HepG2 (cell line): ENCODE measurements at regions not wholly inside any gene's neighbourhood (a gene's known extent, or its start where the extent isn't known, plus 50 kb on each side); places are given as distances from the start of the nearest gene placed in this dataset.

ENCODE experiments used
- ATAC-seq: fragments of 200-7000 bp; cut with Tn5 transposase; 3 replicates; pipeline ENCODE4 v1.9.1; 2020; ENCODE audit warnings: mild to moderate bottlenecking, moderate library complexity
- BruUV-seq: library from RNA; stranded (reverse); fragments of 400-500 nt; replicated peaks from 2 replicates; lab custom pipeline; 2021; lab: Mats Ljungman, UMichigan
- CTCF ChIA-PET: fragments of 300-600 bp; formaldehyde crosslinking; extraction: SDS; loops from one replicate; lab custom pipeline; 2021; ENCODE audit warnings: low total read pairs, inconsistent platforms, low intra/inter-chr PET ratio; lab: Yijun Ruan, JAX
- POLR2A ChIA-PET: fragments of 350-600 bp; sonication (Branson Sonifier 250); formaldehyde crosslinking; loops from one replicate; lab custom pipeline; 2020; ENCODE audit warnings: antibody characterized with exemption, inconsistent platforms; lab: Yijun Ruan, JAX
- DNase-seq: peaks from one replicate; pipeline ENCODE4 v3.0.0-alpha.2; 2015; ENCODE audit warnings: low spot score
- FAIRE-seq: peaks from 3 replicates; lab custom pipeline; 2011; peaks lifted over from hg19 to GRCh38; lab: Jason Lieb, UNC
- H2AFZ ChIP-seq: one replicate; pipeline ENCODE4 v1.6.1; 2011; ENCODE audit warnings: low read length, inconsistent platforms
- H3K27ac ChIP-seq: fragments of 300-600 bp; 3 replicates; pipeline ENCODE4 v1.8.0; 2011; ENCODE audit warnings: mixed run types, mild to moderate bottlenecking, mixed read lengths, low read length, inconsistent platforms; ENCODE audit not compliant: insufficient read depth; ENCODE audit errors: extremely low read length
- H3K27me3 ChIP-seq, 2 experiments: fragments of 200-600 bp in 1 of 2; 2 replicates in 1 of 2; 3 replicates in 1 of 2; pipeline versions ENCODE4 v1.6.0 to v1.8.0; 2011; ENCODE audit warnings: low read length in 2 of 2, mild to moderate bottlenecking in 2 of 2, moderate library complexity in 2 of 2, inconsistent platforms in 1 of 2; ENCODE audit not compliant: insufficient read depth in 2 of 2, control insufficient read depth in 1 of 2
- H3K36me3 ChIP-seq, 2 experiments: fragments of 200-600 bp in 1 of 2; replicated peaks in 1 of 2; 2 replicates in 1 of 2; 3 replicates in 1 of 2; pipeline versions ENCODE4 v1.5.1 to v1.8.0; 2011; ENCODE audit warnings: low read length in 2 of 2, inconsistent platforms in 1 of 2; ENCODE audit not compliant: insufficient read depth in 2 of 2, control insufficient read depth in 1 of 2
- H3K4me1 ChIP-seq: 2 replicates; pipeline ENCODE4 v1.5.1; 2012; ENCODE audit warnings: low read length, inconsistent platforms; ENCODE audit not compliant: insufficient read depth
- H3K4me2 ChIP-seq: 2 replicates; pipeline ENCODE4 v1.6.0; 2011; ENCODE audit warnings: low read depth, low read length, inconsistent platforms
- H3K4me3 ChIP-seq, 3 experiments: fragments of 200-600 bp in 1 of 3; sonication (generic), shearing (Covaris generic) in 1 of 3; replicated peaks in 1 of 3; 2 replicates each; pipeline ENCODE4 v1.5.1; 2011 to 2016; ENCODE audit warnings: low read length in 3 of 3, inconsistent platforms in 2 of 3, low read depth in 2 of 3, mild to moderate bottlenecking in 2 of 3, control low read depth in 1 of 3, mixed read lengths in 1 of 3; ENCODE audit not compliant: insufficient read depth in 1 of 3
- H3K79me2 ChIP-seq: one replicate; pipeline ENCODE4 v1.6.1; 2011; ENCODE audit warnings: low read length, inconsistent platforms; ENCODE audit not compliant: insufficient read depth
- H3K9ac ChIP-seq: 2 replicates; pipeline ENCODE4 v1.6.0; 2011; ENCODE audit warnings: mild to moderate bottlenecking, low read depth, low read length, inconsistent platforms; ENCODE audit not compliant: insufficient read depth
- H3K9me3 ChIP-seq: 2 replicates; pipeline ENCODE4 v1.5.1; 2012; ENCODE audit warnings: mild to moderate bottlenecking, low read length
- H4K20me1 ChIP-seq: 2 replicates; pipeline ENCODE4 v1.6.0; 2011; ENCODE audit warnings: inconsistent platforms, mild to moderate bottlenecking, low read length, moderate library complexity; ENCODE audit not compliant: insufficient read depth
- CREM ChIP-seq, 2 experiments: sonication (generic) in 1 of 2; formaldehyde crosslinking in 1 of 2; IDR thresholded peaks; 2 replicates each; pipeline versions ENCODE4 v1.4.0 to v1.6.1; 2016 to 2020; ENCODE audit warnings: antibody characterized with exemption in 1 of 2, mild to moderate bottlenecking in 1 of 2, missing genetic modification reagents in 1 of 2
- EED ChIP-seq: sonication (generic); formaldehyde crosslinking; IDR thresholded peaks from 2 replicates; pipeline ENCODE4 v1.5.0; 2020; ENCODE audit warnings: mild to moderate bottlenecking, missing genetic modification reagents
- HDAC1 ChIP-seq: sonication (generic); formaldehyde crosslinking; IDR thresholded peaks from 2 replicates; pipeline ENCODE4 v1.5.1; 2020; ENCODE audit warnings: mild to moderate bottlenecking, missing genetic modification reagents
- IRF2 ChIP-seq: IDR thresholded peaks from 2 replicates; pipeline ENCODE4 v1.6.1; 2018; ENCODE audit warnings: missing genetic modification reagents, missing compliant biosample characterization
- JUNB ChIP-seq: sonication (generic); formaldehyde crosslinking; IDR thresholded peaks from 2 replicates; pipeline ENCODE4 v1.8.0; 2022; ENCODE audit warnings: missing genetic modification reagents, mild to moderate bottlenecking, borderline replicate concordance
- MYNN ChIP-seq: sonication (generic); formaldehyde crosslinking; IDR thresholded peaks from 2 replicates; pipeline ENCODE4 v1.4.0; 2020; ENCODE audit warnings: mild to moderate bottlenecking, low read depth, missing genetic modification reagents
- NR2F1 ChIP-seq, 2 experiments: fragments of 450-650 bp in 1 of 2; formaldehyde crosslinking in 1 of 2; IDR thresholded peaks; 2 replicates each; pipeline versions ENCODE4 v1.5.0 to v1.6.1; 2016 to 2020; ENCODE audit warnings: mild to moderate bottlenecking in 1 of 2, missing compliant biosample characterization in 1 of 2, missing genetic modification reagents in 1 of 2, moderate library complexity in 1 of 2
- RFX1 ChIP-seq: fragments of 450-650 bp; IDR thresholded peaks from 2 replicates; pipeline ENCODE4 v1.6.1; 2017
- RORA ChIP-seq: sonication (generic); formaldehyde crosslinking; IDR thresholded peaks from 2 replicates; pipeline ENCODE4 v1.5.0; 2020; ENCODE audit warnings: mild to moderate bottlenecking, missing genetic modification reagents, moderate library complexity
- SIN3B ChIP-seq: fragments of 150-350 bp; IDR thresholded peaks from 2 replicates; pipeline ENCODE4 v1.6.1; 2014; ENCODE audit warnings: low read length
- ZBTB7A ChIP-seq: sonication (generic); formaldehyde crosslinking; IDR thresholded peaks from 2 replicates; pipeline ENCODE4 v1.8.0; 2022; ENCODE audit warnings: mild to moderate bottlenecking, missing genetic modification reagents
- ZFP36 ChIP-seq: fragments of 150-350 bp; IDR thresholded peaks from 2 replicates; pipeline ENCODE4 v1.6.1; 2018; ENCODE audit warnings: borderline replicate concordance, low read length, low read depth; ENCODE audit not compliant: partially characterized antibody
- ZNF24 ChIP-seq: fragments of 450-650 bp; IDR thresholded peaks from 2 replicates; pipeline ENCODE4 v1.6.1; 2017; ENCODE audit warnings: antibody characterized with exemption, mild to moderate bottlenecking
- ZNF687 ChIP-seq: sonication (generic); formaldehyde crosslinking; IDR thresholded peaks from 2 replicates; pipeline ENCODE4 v1.5.1; 2020; ENCODE audit warnings: mild to moderate bottlenecking, missing genetic modification reagents, moderate library complexity
- WGBS: methylation state at CpG from one replicate; pipeline ENCODE4 v1.1.6; 2017; ENCODE audit warnings: low lambda C conversion rate; 5-methylcytosine and 5-hydroxymethylcytosine counted together
- in situ Hi-C: cut with HindIII; loops from 2 replicates; pipeline ENCODE4 v1.10.0; 2017; ENCODE audit warnings: low pct_unique_long_range_greater_than_20kb; ENCODE audit not compliant: extremely low pct_ligation_motif_present
- intact Hi-C: fragments of 100-400 bp; cut with micrococcal nuclease; formaldehyde crosslinking; loops from one replicate; pipeline ENCODE4 v1.10.0; 2022; ENCODE audit not compliant: unreplicated experiment
- TF ChIP-seq, protein P1 (sequence below): sonication (generic); formaldehyde crosslinking; IDR thresholded peaks from 2 replicates; pipeline ENCODE4 v1.5.0; 2020; ENCODE audit warnings: missing genetic modification reagents, mild to moderate bottlenecking, borderline replicate concordance

GRCh38 chr18:32867330-32867729, 94.5 kb upstream of the KLHL14 start:
- H4K20me1 ChIP-seq = no peaks in the 10 kb centered on the region
- peaks cover 0 to 22% of the 10 kb centered on the region in 2 experiments; a peak in 1 of 5 replicates for H3K27me3 ChIP-seq
- no peak overlapping the region for H3K4me2 ChIP-seq
- no peaks in the 10 kb centered on the region for H3K9me3 ChIP-seq
- TF ChIP-seq RORA (CRISPR knock-in tag) = no peak
- TF ChIP-seq IRF2 (CRISPR knock-in tag) = no peak
- no peak for TF ChIP-seq JUNB (CRISPR knock-in tag)
- TF ChIP-seq, protein P1, sequence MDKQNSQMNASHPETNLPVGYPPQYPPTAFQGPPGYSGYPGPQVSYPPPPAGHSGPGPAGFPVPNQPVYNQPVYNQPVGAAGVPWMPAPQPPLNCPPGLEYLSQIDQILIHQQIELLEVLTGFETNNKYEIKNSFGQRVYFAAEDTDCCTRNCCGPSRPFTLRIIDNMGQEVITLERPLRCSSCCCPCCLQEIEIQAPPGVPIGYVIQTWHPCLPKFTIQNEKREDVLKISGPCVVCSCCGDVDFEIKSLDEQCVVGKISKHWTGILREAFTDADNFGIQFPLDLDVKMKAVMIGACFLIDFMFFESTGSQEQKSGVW = no peak
- TF ChIP-seq HDAC1 (CRISPR knock-in tag) = no peak
- TF ChIP-seq ZNF24 = no peak
- no peak for TF ChIP-seq CREM (IDR thresholded peaks at IDR 0.05)
- TF ChIP-seq CREM (CRISPR knock-in tag; IDR thresholded peaks at IDR 0.05) = no peak
- no peak for TF ChIP-seq NR2F1 (CRISPR knock-in tag; IDR thresholded peaks at IDR 0.05)
- no peak for TF ChIP-seq ZBTB7A (CRISPR knock-in tag)
- TF ChIP-seq SIN3B = no peak
- TF ChIP-seq MYNN (CRISPR knock-in tag) = no peak
- no peak for TF ChIP-seq ZNF687 (CRISPR knock-in tag)
- no peak for TF ChIP-seq RFX1
- TF ChIP-seq EED (CRISPR knock-in tag) = no peak
- no peak for TF ChIP-seq ZFP36
- TF ChIP-seq, all 625 proteins: peak for 0
- DNase-seq = no peak
- in situ Hi-C loops (no loop called here), intact Hi-C loops (no loop called here)
- Histone ChIP-seq H3K36me3 (no peaks in the 10 kb centered on the region), H3K4me1 (no peaks in the 10 kb centered on the region), H2AFZ (no peak overlapping the region), H3K27ac (no peak overlapping the region), H3K9ac (no peak overlapping the region), H3K79me2 (no peaks in the 10 kb centered on the region), H3K4me3 (no peak overlapping the region)
- ChIA-PET POLR2A (no interaction called here), CTCF (no interaction called here)
- ATAC-seq = no peak
- FAIRE-seq = no peak
- BruUV-seq = no TSS peak
- WGBS = 79% methylated on average over 6 of the region's 6 CpGs
